Sigmoid colon (tissue), 6 donors: ENCODE measurements at regions not wholly inside any gene's neighbourhood (a gene's known extent, or its start where the extent isn't known, plus 50 kb on each side); places are given as distances from the start of the nearest gene placed in this dataset.
"Not testable (repeated sequence)": the region's sequence is repeated elsewhere in the genome, so short reads cannot be mapped to it uniquely, and the experiment has no call there.

Experiments
- DNase-seq: peaks from one replicate; pipeline ENCODE4 v3.0.0-alpha.2; 2019
- H3K27ac ChIP-seq, 4 donors: fragments of 200-600 bp; sonication (generic); one replicate each; pipeline ENCODE4 v1.5.1; 2016 to 2019; ENCODE audit warnings: mild to moderate bottlenecking in 1 of 4
- H3K27me3 ChIP-seq, 3 donors: fragments of 200-600 bp; sonication (generic); one replicate each; pipeline ENCODE4 v1.5.1; 2019; ENCODE audit warnings: mild to moderate bottlenecking in 1 of 3
- H3K36me3 ChIP-seq, 4 donors: fragments of 200-600 bp; sonication (generic); one replicate each; pipeline ENCODE4 v1.5.1; 2016 to 2019
- H3K4me1 ChIP-seq, 4 donors: fragments of 200-600 bp; sonication (generic); one replicate each; pipeline ENCODE4 v1.5.1; 2017 to 2019
- H3K4me3 ChIP-seq, 4 donors: fragments of 200-600 bp; sonication (generic); one replicate each; pipeline ENCODE4 v1.5.1; 2017 to 2019; ENCODE audit warnings: mild to moderate bottlenecking in 2 of 4, moderate library complexity in 1 of 4
- H3K9me3 ChIP-seq, 4 donors: fragments of 200-600 bp in 3 of 4; sonication (generic) in 3 of 4; one replicate each; pipeline versions ENCODE4 v1.5.1 to v1.6.1; 2013 to 2019
- EP300 ChIP-seq, 4 donors: sonication (generic); formaldehyde crosslinking; IDR thresholded peaks; one replicate each; pipeline ENCODE4 v1.6.1; 2017; ENCODE audit warnings: antibody characterized with exemption in 4 of 4
- POLR2A ChIP-seq, 2 donors: fragments of 450-650 bp; IDR thresholded peaks; one replicate each; pipeline ENCODE4 v1.6.1; 2016; ENCODE audit warnings: antibody characterized with exemption in 2 of 2, mild to moderate bottlenecking in 2 of 2, moderate library complexity in 2 of 2
- POLR2AphosphoS5 ChIP-seq, 4 donors: sonication (generic); formaldehyde crosslinking; IDR thresholded peaks; one replicate each; pipeline ENCODE4 v1.6.1; 2017; ENCODE audit warnings: antibody characterized with exemption in 4 of 4
- WGBS, 2 donors: extraction: QIAGEN DNeasy Blood & Tissue Kit; methylation state at CpG; one replicate each; pipeline ENCODE4 v1.1.7; 2013; 5-methylcytosine and 5-hydroxymethylcytosine counted together
- intact Hi-C: fragments of 100-400 bp; cut with DNase I; formaldehyde crosslinking; loops from one replicate; pipeline ENCODE4 v1.15.1; 2023
- TF ChIP-seq, protein P1 (sequence below), 4 experiments: fragments of 450-650 bp in 3 of 4; fragments of 200-600 bp in 1 of 4; IDR thresholded peaks; one replicate each; pipeline ENCODE4 v1.5.1; 2016 to 2019; ENCODE audit warnings: antibody characterized with exemption in 4 of 4, mild to moderate bottlenecking in 3 of 4, moderate library complexity in 2 of 4
- donor health status: healthy with polysubstance abuse.
- donor health status: healthy.

DNA sequence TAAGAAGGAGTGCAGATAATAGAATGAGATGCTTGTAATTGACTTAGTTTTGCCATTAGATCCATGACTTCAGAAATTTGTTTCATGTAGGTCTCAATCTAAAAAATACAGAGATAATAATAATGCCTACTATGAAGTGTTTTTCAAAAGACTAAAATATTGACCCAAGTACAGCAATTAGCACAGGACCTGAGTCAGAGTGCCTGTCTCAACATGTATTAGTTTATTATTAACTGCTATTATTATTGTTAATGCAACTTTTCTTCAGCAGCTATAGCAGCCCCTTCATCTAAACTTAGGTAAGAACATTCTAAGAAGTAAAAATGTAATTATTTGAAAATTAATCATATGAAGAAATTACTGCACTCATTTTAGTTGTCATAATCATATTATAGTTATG, 82.9 kb upstream of the HGF start:
- TF ChIP-seq, protein P1, sequence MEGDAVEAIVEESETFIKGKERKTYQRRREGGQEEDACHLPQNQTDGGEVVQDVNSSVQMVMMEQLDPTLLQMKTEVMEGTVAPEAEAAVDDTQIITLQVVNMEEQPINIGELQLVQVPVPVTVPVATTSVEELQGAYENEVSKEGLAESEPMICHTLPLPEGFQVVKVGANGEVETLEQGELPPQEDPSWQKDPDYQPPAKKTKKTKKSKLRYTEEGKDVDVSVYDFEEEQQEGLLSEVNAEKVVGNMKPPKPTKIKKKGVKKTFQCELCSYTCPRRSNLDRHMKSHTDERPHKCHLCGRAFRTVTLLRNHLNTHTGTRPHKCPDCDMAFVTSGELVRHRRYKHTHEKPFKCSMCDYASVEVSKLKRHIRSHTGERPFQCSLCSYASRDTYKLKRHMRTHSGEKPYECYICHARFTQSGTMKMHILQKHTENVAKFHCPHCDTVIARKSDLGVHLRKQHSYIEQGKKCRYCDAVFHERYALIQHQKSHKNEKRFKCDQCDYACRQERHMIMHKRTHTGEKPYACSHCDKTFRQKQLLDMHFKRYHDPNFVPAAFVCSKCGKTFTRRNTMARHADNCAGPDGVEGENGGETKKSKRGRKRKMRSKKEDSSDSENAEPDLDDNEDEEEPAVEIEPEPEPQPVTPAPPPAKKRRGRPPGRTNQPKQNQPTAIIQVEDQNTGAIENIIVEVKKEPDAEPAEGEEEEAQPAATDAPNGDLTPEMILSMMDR (IDR thresholded peaks at IDR 0.05) = no peak
- no peak for TF ChIP-seq POLR2A (IDR thresholded peaks at IDR 0.05)
- no peak for TF ChIP-seq POLR2AphosphoS5 (IDR thresholded peaks at IDR 0.05)
- no peak for TF ChIP-seq EP300 (IDR thresholded peaks at IDR 0.05)
- Histone ChIP-seq H3K9me3 (no peaks in the 10 kb centered on the region), H3K36me3 (no peaks in the 10 kb centered on the region), H3K27ac (no peak overlapping the region), H3K27me3 (no peaks in the 10 kb centered on the region), H3K4me1 (no peaks in the 10 kb centered on the region), H3K4me3 (no peak overlapping the region)
- intact Hi-C loops = no loop called here
- no peak for DNase-seq

- no peaks in the 10 kb centered on the region for H3K27me3 ChIP-seq
- TF ChIP-seq POLR2A (IDR thresholded peaks at IDR 0.05) (no peak), POLR2AphosphoS5 (IDR thresholded peaks at IDR 0.05) (no peak), EP300 (IDR thresholded peaks at IDR 0.05) (no peak)
- TF ChIP-seq, protein P1 (IDR thresholded peaks at IDR 0.05) = no peak
- no peak overlapping the region for H3K4me3 ChIP-seq
- no peaks in the 10 kb centered on the region for H3K9me3 ChIP-seq
- intact Hi-C loops = no loop called here
- H3K36me3 ChIP-seq = no peaks in the 10 kb centered on the region
- no peak overlapping the region for H3K27ac ChIP-seq
- no peaks in the 10 kb centered on the region for H3K4me1 ChIP-seq
- no peak for DNase-seq
These were observed 81.6 kb upstream of the HGF start for GRCh38 chr7:81851413-81851812.

GRCh38 chr7:81846398-81846797, 76.6 kb upstream of the HGF start:
- no peaks in the 10 kb centered on the region for H3K4me1 ChIP-seq
- H3K36me3 ChIP-seq = no peaks in the 10 kb centered on the region
- H3K27ac ChIP-seq = peak overlapping the region in 3 of 4 donors; percentile 29 to 57 (median 39)
- no peak for DNase-seq
- no peaks in the 10 kb centered on the region for H3K9me3 ChIP-seq
- H3K4me3 ChIP-seq = no peak overlapping the region
- no peaks in the 10 kb centered on the region for H3K27me3 ChIP-seq
- peak in 1 of 4 donors; percentile 40 for TF ChIP-seq EP300 (IDR thresholded peaks at IDR 0.05)
- TF ChIP-seq, protein P1 (IDR thresholded peaks at IDR 0.05) = no peak
- WGBS, 2 donors = 47 to 56% methylated on average over 1 of the region's 1 CpG
- intact Hi-C loops = no loop called here

DNA sequence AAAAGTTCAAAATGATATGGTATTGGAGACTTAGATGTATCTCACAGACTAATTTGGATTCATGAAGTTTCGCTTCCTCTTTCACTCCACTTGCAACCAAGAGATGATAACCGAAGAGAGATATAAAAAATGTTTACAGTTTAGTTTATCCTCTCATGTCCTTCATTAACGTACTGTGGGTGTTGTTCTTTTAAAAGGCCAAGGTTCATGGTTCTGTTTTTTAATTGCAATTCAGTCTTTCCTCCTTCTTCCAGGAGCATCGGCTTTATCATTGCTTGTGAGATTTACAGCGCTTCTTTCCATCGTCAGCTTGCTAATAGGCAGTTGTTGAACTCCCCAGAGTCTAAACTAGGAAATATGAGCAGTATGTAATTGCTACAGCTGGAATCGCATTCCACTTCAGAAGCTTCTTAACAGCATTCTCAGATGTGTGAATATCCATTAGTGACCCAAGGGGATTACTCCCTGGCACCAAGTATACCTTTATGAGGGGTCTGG, 75.9 kb upstream of the HGF start:
- no peaks in the 10 kb centered on the region for H3K36me3 ChIP-seq
- H3K4me1 ChIP-seq = no peaks in the 10 kb centered on the region
- intact Hi-C loops = no loop called here
- no peak for DNase-seq
- H3K27ac ChIP-seq = peak overlapping the region in 3 of 4 donors; percentile 29 to 57 (median 39)
- H3K4me3 ChIP-seq = peak overlapping the region in 1 of 4 donors; percentile 3
- H3K27me3 ChIP-seq = no peaks in the 10 kb centered on the region
- WGBS, 2 donors = 38 to 44% methylated on average over 7 of the region's 7 CpGs
- H3K9me3 ChIP-seq = no peaks in the 10 kb centered on the region
- TF ChIP-seq POLR2A (IDR thresholded peaks at IDR 0.05) (no peak), POLR2AphosphoS5 (IDR thresholded peaks at IDR 0.05) (no peak), EP300 (IDR thresholded peaks at IDR 0.05) (no peak)
- TF ChIP-seq, protein P1 (IDR thresholded peaks at IDR 0.05) = no peak

- H3K36me3 ChIP-seq, DNase-seq, H3K27ac ChIP-seq, H3K9me3 ChIP-seq, H3K27me3 ChIP-seq, H3K4me1 ChIP-seq, intact Hi-C loops, H3K4me3 ChIP-seq: not testable (repeated sequence)
- 92 to 96% methylated on average over 2 of the region's 2 CpGs for WGBS, 2 donors
These were observed 73.8 kb upstream of the HGF start for GRCh38 chr7:81843657-81844056.
